HK-2 (cell line): ENCODE measurements at regions not wholly inside any gene's neighbourhood (a gene's known extent, or its start where the extent isn't known, plus 50 kb on each side); places are given as distances from the start of the nearest gene placed in this dataset.

ENCODE experiments used
- DNase-seq: peaks from one replicate; pipeline ENCODE4 v3.0.0-alpha.2; 2018; ENCODE audit not compliant: unreplicated experiment

GRCh38 chr11:27771516-27771915 is 71.3 kb upstream of the BDNF start:
- DNase-seq = no peak

- DNase-seq = peak; percentile 61
Observed at GRCh38 chr11:27770576-27770975, 70.3 kb upstream of the BDNF start.

- DNase-seq = no peak
Observed at GRCh38 chr11:27763736-27764135, 63.5 kb upstream of the BDNF start.

- no peak for DNase-seq
Observed at GRCh38 chr11:27761356-27761755, 61.1 kb upstream of the BDNF start.

GRCh38 chr11:27757953-27758352 is 57.7 kb upstream of the BDNF start:
- DNase-seq = peak; percentile 11

GRCh38 chr11:27754035-27755017 is 54.1 kb upstream of the BDNF start:
- DNase-seq = peak; percentile 83
